Rectal smooth muscle tissue (tissue), 1 donor: ENCODE measurements at regions not wholly inside any gene's neighbourhood (a gene's known extent, or its start where the extent isn't known, plus 50 kb on each side); places are given as distances from the start of the nearest gene placed in this dataset.

Experiments
- H3K27ac ChIP-seq: one replicate; pipeline ENCODE4 v1.7.0; 2013; ENCODE audit warnings: low read depth, low read length, inconsistent platforms
- H3K27me3 ChIP-seq: one replicate; pipeline ENCODE4 v1.7.0; 2013; ENCODE audit warnings: low read length; ENCODE audit not compliant: control insufficient read depth, insufficient read depth
- H3K36me3 ChIP-seq: one replicate; pipeline ENCODE4 v1.7.0; 2013; ENCODE audit warnings: low read length; ENCODE audit not compliant: control insufficient read depth, insufficient read depth
- H3K4me1 ChIP-seq: one replicate; pipeline ENCODE4 v1.7.0; 2013; ENCODE audit warnings: low read length; ENCODE audit not compliant: control insufficient read depth, insufficient read depth
- H3K4me3 ChIP-seq: one replicate; pipeline ENCODE4 v1.7.0; 2013; ENCODE audit warnings: low read length
- H3K9ac ChIP-seq: one replicate; pipeline ENCODE4 v1.7.0; 2013; ENCODE audit warnings: low read length

DNA sequence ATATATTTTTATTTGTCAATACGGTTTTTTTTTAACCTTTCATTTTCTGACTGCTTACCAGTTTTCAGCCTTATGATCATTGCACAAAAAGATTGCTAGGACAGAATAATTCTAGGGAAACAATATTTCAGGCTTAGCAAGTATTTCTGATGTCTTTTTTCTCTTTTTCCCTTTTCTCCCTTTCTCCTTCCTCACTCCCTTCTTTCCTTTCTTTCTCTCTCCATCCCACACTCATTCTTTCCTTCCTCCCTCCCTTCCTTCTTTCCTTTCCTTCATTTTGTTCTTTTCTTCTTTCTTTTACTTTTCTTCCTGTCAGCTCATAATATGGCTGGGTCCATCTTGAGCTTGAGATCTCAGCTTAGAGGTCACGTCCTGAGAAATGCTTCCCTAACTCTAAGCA lies 601.4 kb upstream of the NOVA1 start:
- H3K36me3 ChIP-seq: no peaks in the 10 kb centered on the region
- no peak overlapping the region for H3K27ac ChIP-seq
- H3K9ac ChIP-seq: no peak overlapping the region
- no peaks in the 10 kb centered on the region for H3K4me1 ChIP-seq
- H3K4me3 ChIP-seq: no peak overlapping the region
- H3K27me3 ChIP-seq: no peaks in the 10 kb centered on the region

- Histone ChIP-seq H3K4me3 (no peak overlapping the region), H3K27ac (no peak overlapping the region), H3K9ac (no peak overlapping the region), H3K36me3 (no peaks in the 10 kb centered on the region), H3K27me3 (no peaks in the 10 kb centered on the region), H3K4me1 (no peaks in the 10 kb centered on the region)
Observed at GRCh38 chr14:27205036-27205435, 607.2 kb upstream of the NOVA1 start.

- no peak overlapping the region for H3K27ac ChIP-seq
Observed at GRCh38 chr14:27211741-27212140, 613.9 kb upstream of the NOVA1 start.

GRCh38 chr14:27222671-27223070 lies 624.8 kb upstream of the NOVA1 start:
- Histone ChIP-seq H3K36me3 (no peaks in the 10 kb centered on the region), H3K9ac (no peak overlapping the region), H3K4me1 (no peaks in the 10 kb centered on the region), H3K27me3 (no peaks in the 10 kb centered on the region), H3K4me3 (no peak overlapping the region), H3K27ac (no peak overlapping the region)

More at GRCh38 chr14:27211741-27212140, 613.9 kb upstream of the NOVA1 start:
- no peaks in the 10 kb centered on the region for H3K27me3 ChIP-seq
- H3K4me3 ChIP-seq: no peak overlapping the region
- no peaks in the 10 kb centered on the region for H3K4me1 ChIP-seq
- no peak overlapping the region for H3K9ac ChIP-seq
- no peaks in the 10 kb centered on the region for H3K36me3 ChIP-seq

GRCh38 chr14:27223906-27224305 lies 626.1 kb upstream of the NOVA1 start:
- Histone ChIP-seq H3K4me3 (no peak overlapping the region), H3K36me3 (no peaks in the 10 kb centered on the region), H3K27me3 (no peaks in the 10 kb centered on the region)

GRCh38 chr14:27228053-27228452 lies 630.2 kb upstream of the NOVA1 start:
- Histone ChIP-seq H3K36me3 (no peaks in the 10 kb centered on the region), H3K9ac (no peak overlapping the region), H3K27ac (no peak overlapping the region), H3K4me3 (no peak overlapping the region), H3K4me1 (no peaks in the 10 kb centered on the region), H3K27me3 (no peaks in the 10 kb centered on the region)

More at GRCh38 chr14:27223906-27224305, 626.1 kb upstream of the NOVA1 start:
- Histone ChIP-seq H3K9ac (no peak overlapping the region), H3K27ac (no peak overlapping the region), H3K4me1 (no peaks in the 10 kb centered on the region)

DNA sequence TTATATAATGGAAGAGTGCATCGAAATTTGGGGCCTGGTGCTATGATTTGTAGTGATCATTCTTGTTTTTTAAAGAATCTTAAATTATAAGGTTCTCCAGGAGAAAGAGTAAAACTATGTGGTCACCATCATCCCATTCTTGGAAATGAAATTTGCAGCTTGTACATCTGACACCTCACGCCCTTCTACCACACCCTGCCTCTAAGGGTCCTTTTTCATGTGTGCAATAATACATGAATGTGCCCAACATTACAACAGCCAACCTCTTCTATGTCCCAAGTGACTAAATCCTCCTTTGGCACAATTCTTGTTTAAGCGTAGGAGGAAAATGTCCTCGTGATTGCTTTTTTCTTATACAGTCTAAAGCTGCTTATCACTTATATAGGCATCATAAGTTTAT lies 636.5 kb upstream of the NOVA1 start:
- Histone ChIP-seq H3K4me1 (no peaks in the 10 kb centered on the region), H3K36me3 (no peaks in the 10 kb centered on the region), H3K27me3 (no peaks in the 10 kb centered on the region), H3K9ac (no peak overlapping the region), H3K4me3 (no peak overlapping the region), H3K27ac (no peak overlapping the region)

DNA sequence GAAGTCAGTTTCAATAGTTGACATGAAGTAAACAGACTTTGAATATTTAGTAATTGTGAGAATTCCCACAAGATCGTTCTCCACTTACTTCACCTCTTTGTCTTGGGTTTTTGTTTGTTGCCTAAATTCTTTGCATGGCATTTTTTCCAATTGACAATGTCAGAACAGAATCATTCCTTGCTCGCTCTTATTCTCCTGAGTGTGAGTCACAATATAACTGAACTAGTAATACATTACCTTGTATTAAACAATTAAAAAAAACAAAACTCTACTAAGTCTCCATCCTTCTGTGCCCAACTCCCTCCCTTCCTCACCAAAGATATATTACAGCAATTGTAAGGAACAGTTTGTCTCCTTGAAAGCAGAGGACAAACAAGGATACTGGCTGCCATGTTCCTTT lies 638.8 kb upstream of the NOVA1 start:
- H3K27me3 ChIP-seq: no peaks in the 10 kb centered on the region
- no peaks in the 10 kb centered on the region for H3K4me1 ChIP-seq
- no peak overlapping the region for H3K9ac ChIP-seq
- H3K4me3 ChIP-seq: no peak overlapping the region
- no peak overlapping the region for H3K27ac ChIP-seq
- H3K36me3 ChIP-seq: no peaks in the 10 kb centered on the region

DNA sequence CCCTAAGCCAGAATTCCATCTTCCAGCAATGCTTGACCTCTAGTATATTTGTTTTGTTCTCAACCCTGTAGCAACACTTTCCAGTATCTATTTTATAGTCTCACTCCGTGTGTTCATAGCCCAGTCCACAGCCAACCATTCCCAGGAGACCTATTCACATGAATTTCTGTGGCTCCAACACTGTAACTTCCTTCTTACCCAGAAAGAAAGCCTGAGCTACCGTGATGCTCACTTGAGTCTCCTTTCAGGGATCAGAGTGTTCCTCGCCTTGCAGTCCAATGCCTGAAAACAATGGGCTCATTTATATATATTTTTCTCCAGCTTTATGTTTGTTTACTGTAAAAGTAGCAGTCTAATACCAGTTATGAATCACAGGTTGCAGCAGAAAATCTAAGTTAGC lies 645.0 kb upstream of the NOVA1 start:
- H3K36me3 ChIP-seq: no peaks in the 10 kb centered on the region
- H3K4me1 ChIP-seq: no peaks in the 10 kb centered on the region
- H3K4me3 ChIP-seq: no peak overlapping the region
- H3K27ac ChIP-seq: no peak overlapping the region
- H3K9ac ChIP-seq: no peak overlapping the region
- H3K27me3 ChIP-seq: no peaks in the 10 kb centered on the region

- Histone ChIP-seq H3K9ac (no peak overlapping the region), H3K36me3 (no peaks in the 10 kb centered on the region), H3K4me1 (no peaks in the 10 kb centered on the region), H3K27ac (no peak overlapping the region), H3K27me3 (no peaks in the 10 kb centered on the region), H3K4me3 (no peak overlapping the region)
Observed at GRCh38 chr14:27243365-27243764, 645.5 kb upstream of the NOVA1 start.

- Histone ChIP-seq H3K4me3 (no peak overlapping the region), H3K36me3 (no peaks in the 10 kb centered on the region), H3K9ac (no peak overlapping the region), H3K27me3 (no peaks in the 10 kb centered on the region), H3K27ac (no peak overlapping the region), H3K4me1 (no peaks in the 10 kb centered on the region)
Observed at GRCh38 chr14:27245947-27246346, 648.1 kb upstream of the NOVA1 start.

DNA sequence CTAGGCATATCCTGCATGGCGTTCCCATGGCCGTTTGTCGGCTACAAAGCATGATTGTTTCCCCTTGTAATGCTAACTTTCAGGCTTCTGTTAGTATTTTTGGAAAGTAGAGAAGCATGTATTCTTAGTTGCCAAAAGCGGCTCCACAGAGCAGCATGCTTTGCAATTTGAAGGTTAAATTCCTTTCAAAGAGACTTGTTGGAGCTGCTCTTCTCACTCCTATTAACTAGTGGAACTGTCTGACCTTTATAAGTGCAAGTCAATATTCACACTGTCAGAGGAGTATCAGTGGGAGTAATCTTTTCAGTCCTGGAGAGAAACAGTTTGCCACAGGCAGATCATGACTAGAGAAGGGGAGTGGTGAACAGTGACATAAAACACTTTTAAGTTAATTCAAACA lies 656.1 kb upstream of the NOVA1 start:
- Histone ChIP-seq H3K27me3 (no peaks in the 10 kb centered on the region), H3K9ac (no peak overlapping the region), H3K36me3 (no peaks in the 10 kb centered on the region), H3K4me1 (no peaks in the 10 kb centered on the region), H3K27ac (no peak overlapping the region), H3K4me3 (no peak overlapping the region)

DNA sequence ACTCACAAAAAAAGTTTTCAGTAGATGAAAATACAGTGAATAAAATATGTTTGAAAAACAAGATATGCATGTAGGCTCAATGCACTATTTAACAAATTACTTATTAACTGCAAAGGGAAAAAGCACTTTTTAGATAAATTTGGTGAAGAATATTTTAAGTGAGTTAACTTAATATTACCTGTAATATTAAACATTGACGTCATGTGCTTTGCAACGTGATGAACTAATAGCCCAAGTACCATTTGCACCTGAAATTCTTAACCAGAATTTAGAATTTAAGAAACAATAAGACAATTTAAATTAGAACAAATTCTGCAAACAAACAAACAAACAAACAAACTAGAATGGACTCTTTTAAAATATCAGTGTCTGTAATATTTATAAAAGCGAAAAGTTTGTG lies 659.0 kb upstream of the NOVA1 start:
- Histone ChIP-seq H3K9ac (no peak overlapping the region), H3K4me1 (no peaks in the 10 kb centered on the region), H3K36me3 (no peaks in the 10 kb centered on the region), H3K27me3 (no peaks in the 10 kb centered on the region), H3K27ac (no peak overlapping the region), H3K4me3 (no peak overlapping the region)
